Uterus (tissue), 2 donors: ENCODE measurements at regions not wholly inside any gene's neighbourhood (a gene's known extent, or its start where the extent isn't known, plus 50 kb on each side); places are given as distances from the start of the nearest gene placed in this dataset.

Experiments used
- CTCF ChIP-seq, 4 experiments: fragments of 200-600 bp in 2 of 4; fragments of 450-650 bp in 2 of 4; sonication (generic) in 2 of 4; IDR thresholded peaks; one replicate each; pipeline ENCODE4 v1.5.1; 2016 to 2019; ENCODE audit warnings: antibody characterized with exemption in 4 of 4, mild to moderate bottlenecking in 2 of 4, moderate library complexity in 1 of 4
- POLR2A ChIP-seq, 2 donors: fragments of 450-650 bp; IDR thresholded peaks; one replicate each; pipeline ENCODE4 v1.6.1; 2016; ENCODE audit warnings: antibody characterized with exemption in 2 of 2, mild to moderate bottlenecking in 1 of 2, moderate library complexity in 1 of 2

DNA sequence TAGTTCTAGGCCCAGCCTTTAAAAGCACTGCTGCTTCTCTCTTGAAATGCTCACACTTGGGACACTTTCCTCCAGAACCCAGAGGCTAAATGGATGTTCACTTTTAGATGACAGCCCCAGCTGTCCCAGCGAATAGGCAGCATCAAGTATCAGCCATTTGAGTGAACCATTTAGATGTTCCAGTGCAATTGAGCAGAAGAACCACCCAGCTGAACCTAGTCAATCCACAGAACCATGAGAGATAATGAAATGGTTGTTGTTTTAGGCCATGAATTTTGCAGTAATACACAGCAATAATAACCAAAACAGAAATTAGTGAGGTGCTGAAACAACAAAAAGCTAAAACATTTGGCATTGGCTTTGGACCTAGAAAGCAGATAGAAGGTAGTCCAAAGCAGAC lies 273.9 kb downstream of the ETV1 start:
- TF ChIP-seq CTCF (IDR thresholded peaks at IDR 0.05): no peak
- no peak for TF ChIP-seq POLR2A (IDR thresholded peaks at IDR 0.05)
